IPS-18a (cell line): ENCODE measurements at regions not wholly inside any gene's neighbourhood (a gene's known extent, or its start where the extent isn't known, plus 50 kb on each side); places are given as distances from the start of the nearest gene placed in this dataset.
"Not testable (repeated sequence)": the region's sequence is repeated elsewhere in the genome, so short reads cannot be mapped to it uniquely, and the experiment has no call there.

ENCODE experiments used
- H3K27ac ChIP-seq: one replicate; pipeline ENCODE4 v1.5.1; 2013; ENCODE audit warnings: low read length
- H3K27me3 ChIP-seq: one replicate; pipeline ENCODE4 v1.6.1; 2013; ENCODE audit warnings: mild to moderate bottlenecking, low read length; ENCODE audit not compliant: control insufficient read depth, insufficient read depth
- H3K36me3 ChIP-seq: one replicate; pipeline ENCODE4 v1.6.1; 2013; ENCODE audit warnings: low read depth, low read length; ENCODE audit not compliant: control insufficient read depth
- H3K4me1 ChIP-seq: one replicate; pipeline ENCODE4 v1.6.1; 2013; ENCODE audit warnings: low read depth, low read length; ENCODE audit not compliant: control insufficient read depth
- H3K4me3 ChIP-seq: one replicate; pipeline ENCODE4 v1.5.1; 2013; ENCODE audit warnings: low read length
- H3K9ac ChIP-seq: one replicate; pipeline ENCODE4 v1.6.1; 2013; ENCODE audit warnings: mild to moderate bottlenecking, low read length, moderate library complexity
- H3K9me3 ChIP-seq: one replicate; pipeline ENCODE4 v1.6.1; 2013; ENCODE audit warnings: low read depth, low read length; ENCODE audit not compliant: control insufficient read depth

GRCh38 chr2:196295005-196295404 lies 123.6 kb upstream of the STK17B start:
- Histone ChIP-seq H3K4me1 (no peaks in the 10 kb centered on the region), H3K27ac (no peak overlapping the region), H3K9me3 (no peaks in the 10 kb centered on the region), H3K9ac (no peak overlapping the region), H3K36me3 (no peaks in the 10 kb centered on the region), H3K4me3 (no peak overlapping the region), H3K27me3 (no peaks in the 10 kb centered on the region)

- H3K4me3 ChIP-seq, H3K4me1 ChIP-seq, H3K27ac ChIP-seq, H3K27me3 ChIP-seq, H3K36me3 ChIP-seq, H3K9me3 ChIP-seq, H3K9ac ChIP-seq: not testable (repeated sequence)
These were observed 126.8 kb upstream of the STK17B start for GRCh38 chr2:196298106-196298723.

GRCh38 chr2:196307775-196308305 lies 136.5 kb upstream of the STK17B start:
- no peak overlapping the region for H3K27ac ChIP-seq
- no peaks in the 10 kb centered on the region for H3K9me3 ChIP-seq
- no peak overlapping the region for H3K9ac ChIP-seq
- H3K4me1 ChIP-seq: no peaks in the 10 kb centered on the region
- no peaks in the 10 kb centered on the region for H3K27me3 ChIP-seq
- H3K4me3 ChIP-seq: no peak overlapping the region
- no peaks in the 10 kb centered on the region for H3K36me3 ChIP-seq

GRCh38 chr2:196309691-196310090 lies 138.3 kb upstream of the STK17B start:
- no peak overlapping the region for H3K27ac ChIP-seq
- H3K4me1 ChIP-seq: no peaks in the 10 kb centered on the region
- no peaks in the 10 kb centered on the region for H3K36me3 ChIP-seq
- H3K9me3 ChIP-seq: no peaks in the 10 kb centered on the region
- no peak overlapping the region for H3K4me3 ChIP-seq
- no peak overlapping the region for H3K9ac ChIP-seq
- H3K27me3 ChIP-seq: no peaks in the 10 kb centered on the region

- no peak overlapping the region for H3K9ac ChIP-seq
These were observed 142.8 kb upstream of the STK17B start for GRCh38 chr2:196314157-196314556.

GRCh38 chr2:196314780-196315179 lies 143.4 kb upstream of the STK17B start:
- Histone ChIP-seq H3K36me3 (no peaks in the 10 kb centered on the region), H3K9me3 (no peaks in the 10 kb centered on the region), H3K4me3 (no peak overlapping the region), H3K27me3 (no peaks in the 10 kb centered on the region), H3K9ac (no peak overlapping the region), H3K27ac (no peak overlapping the region), H3K4me1 (no peaks in the 10 kb centered on the region)

More at GRCh38 chr2:196314157-196314556, 142.8 kb upstream of the STK17B start:
- H3K4me3 ChIP-seq: no peak overlapping the region
- H3K27ac ChIP-seq: no peak overlapping the region
- H3K27me3 ChIP-seq: no peaks in the 10 kb centered on the region
- H3K36me3 ChIP-seq: no peaks in the 10 kb centered on the region
- no peaks in the 10 kb centered on the region for H3K9me3 ChIP-seq
- H3K4me1 ChIP-seq: no peaks in the 10 kb centered on the region

GRCh38 chr2:196315388-196316049 lies 144.1 kb upstream of the STK17B start:
- no peak overlapping the region for H3K27ac ChIP-seq
- no peak overlapping the region for H3K9ac ChIP-seq

GRCh38 chr2:196316050-196316430 lies 144.7 kb upstream of the STK17B start:
- Histone ChIP-seq H3K4me1 (no peaks in the 10 kb centered on the region), H3K27me3 (no peaks in the 10 kb centered on the region), H3K36me3 (no peaks in the 10 kb centered on the region), H3K27ac (no peak overlapping the region), H3K9ac (no peak overlapping the region), H3K4me3 (no peak overlapping the region), H3K9me3 (no peaks in the 10 kb centered on the region)

More at GRCh38 chr2:196315388-196316049, 144.1 kb upstream of the STK17B start:
- no peak overlapping the region for H3K4me3 ChIP-seq
- H3K4me1 ChIP-seq: no peaks in the 10 kb centered on the region
- H3K36me3 ChIP-seq: no peaks in the 10 kb centered on the region
- no peaks in the 10 kb centered on the region for H3K27me3 ChIP-seq
- H3K9me3 ChIP-seq: no peaks in the 10 kb centered on the region

- H3K27ac ChIP-seq: no peak overlapping the region
- no peaks in the 10 kb centered on the region for H3K27me3 ChIP-seq
- no peaks in the 10 kb centered on the region for H3K9me3 ChIP-seq
- no peak overlapping the region for H3K9ac ChIP-seq
- H3K36me3 ChIP-seq: no peaks in the 10 kb centered on the region
- H3K4me3 ChIP-seq: no peak overlapping the region
- peaks cover 9% of the 10 kb centered on the region for H3K4me1 ChIP-seq
These were observed 147.4 kb upstream of the STK17B start for GRCh38 chr2:196318517-196319377.

- no peak overlapping the region for H3K9ac ChIP-seq
- H3K9me3 ChIP-seq: no peaks in the 10 kb centered on the region
- H3K4me3 ChIP-seq: no peak overlapping the region
- peaks cover 9% of the 10 kb centered on the region for H3K4me1 ChIP-seq
- no peak overlapping the region for H3K27ac ChIP-seq
- H3K36me3 ChIP-seq: no peaks in the 10 kb centered on the region
- H3K27me3 ChIP-seq: no peaks in the 10 kb centered on the region
These were observed 151.8 kb upstream of the STK17B start for GRCh38 chr2:196322973-196323810.

- Histone ChIP-seq H3K27ac (no peak overlapping the region), H3K9ac (no peak overlapping the region), H3K27me3 (no peaks in the 10 kb centered on the region), H3K4me1 (peaks cover 9% of the 10 kb centered on the region), H3K36me3 (no peaks in the 10 kb centered on the region), H3K4me3 (no peak overlapping the region), H3K9me3 (no peaks in the 10 kb centered on the region)
These were observed 152.8 kb upstream of the STK17B start for GRCh38 chr2:196324211-196324610.
